Peyer's patch (tissue), 4 donors: ENCODE measurements at regions not wholly inside any gene's neighbourhood (a gene's known extent, or its start where the extent isn't known, plus 50 kb on each side); places are given as distances from the start of the nearest gene placed in this dataset.

Experiments used
- POLR2A ChIP-seq, 2 donors: fragments of 450-650 bp; IDR thresholded peaks; one replicate each; pipeline ENCODE4 v1.5.1; 2017; ENCODE audit warnings: antibody characterized with exemption in 2 of 2, mild to moderate bottlenecking in 2 of 2, moderate library complexity in 2 of 2
- TF ChIP-seq, protein P1 (sequence below), 6 experiments: fragments of 450-650 bp in 4 of 6; fragments of 200-600 bp in 2 of 6; sonication (generic) in 1 of 6; IDR thresholded peaks; one replicate each; pipeline ENCODE4 v1.5.1; 2017 to 2019; ENCODE audit warnings: antibody characterized with exemption in 6 of 6, mild to moderate bottlenecking in 3 of 6, moderate library complexity in 1 of 6

DNA sequence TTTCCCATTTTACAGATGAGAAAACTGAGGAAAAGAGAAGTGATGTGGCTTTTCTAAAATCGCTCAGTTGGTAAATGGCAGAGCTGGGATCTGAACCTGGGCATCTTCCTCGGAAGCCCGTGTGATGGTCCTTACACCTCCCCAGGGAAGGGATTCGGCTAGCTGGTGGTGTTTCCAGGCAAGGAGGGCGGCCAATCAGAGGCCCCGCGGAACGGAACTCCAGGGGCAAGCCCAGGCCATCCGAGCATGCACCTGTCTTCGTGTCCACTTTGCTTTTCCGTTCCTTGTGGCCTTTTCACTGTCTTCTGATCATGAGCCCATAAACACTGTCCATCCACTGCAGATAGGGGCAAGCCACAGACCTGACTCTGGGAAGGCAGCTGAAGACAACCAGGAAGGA lies 114.8 kb upstream of the TMEM132D start:
- TF ChIP-seq, protein P1, sequence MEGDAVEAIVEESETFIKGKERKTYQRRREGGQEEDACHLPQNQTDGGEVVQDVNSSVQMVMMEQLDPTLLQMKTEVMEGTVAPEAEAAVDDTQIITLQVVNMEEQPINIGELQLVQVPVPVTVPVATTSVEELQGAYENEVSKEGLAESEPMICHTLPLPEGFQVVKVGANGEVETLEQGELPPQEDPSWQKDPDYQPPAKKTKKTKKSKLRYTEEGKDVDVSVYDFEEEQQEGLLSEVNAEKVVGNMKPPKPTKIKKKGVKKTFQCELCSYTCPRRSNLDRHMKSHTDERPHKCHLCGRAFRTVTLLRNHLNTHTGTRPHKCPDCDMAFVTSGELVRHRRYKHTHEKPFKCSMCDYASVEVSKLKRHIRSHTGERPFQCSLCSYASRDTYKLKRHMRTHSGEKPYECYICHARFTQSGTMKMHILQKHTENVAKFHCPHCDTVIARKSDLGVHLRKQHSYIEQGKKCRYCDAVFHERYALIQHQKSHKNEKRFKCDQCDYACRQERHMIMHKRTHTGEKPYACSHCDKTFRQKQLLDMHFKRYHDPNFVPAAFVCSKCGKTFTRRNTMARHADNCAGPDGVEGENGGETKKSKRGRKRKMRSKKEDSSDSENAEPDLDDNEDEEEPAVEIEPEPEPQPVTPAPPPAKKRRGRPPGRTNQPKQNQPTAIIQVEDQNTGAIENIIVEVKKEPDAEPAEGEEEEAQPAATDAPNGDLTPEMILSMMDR (IDR thresholded peaks at IDR 0.05) = no peak
- no peak for TF ChIP-seq POLR2A (IDR thresholded peaks at IDR 0.05)
